IMR-90 (cell line): ENCODE measurements at regions not wholly inside any gene's neighbourhood (a gene's known extent, or its start where the extent isn't known, plus 50 kb on each side); places are given as distances from the start of the nearest gene placed in this dataset.

ENCODE experiments used
- ATAC-seq: fragments of 200-7000 bp; cut with Tn5 transposase; 2 replicates; pipeline ENCODE4 v1.9.1; 2020; ENCODE audit warnings: low read depth, mild to moderate bottlenecking, moderate library complexity
- BruUV-seq: library from RNA; stranded (reverse); fragments of 400-500 nt; replicated peaks from 2 replicates; lab custom pipeline; 2021; lab: Mats Ljungman, UMichigan
- CTCF ChIA-PET: fragments of 300-600 bp; formaldehyde crosslinking; extraction: SDS; loops from one replicate; lab custom pipeline; 2021; ENCODE audit warnings: antibody characterized with exemption; lab: Yijun Ruan, JAX
- POLR2A ChIA-PET: fragments of 300-600 bp; sonication (Branson Sonifier 250); formaldehyde crosslinking; loops from one replicate; lab custom pipeline; 2022; ENCODE audit warnings: antibody characterized with exemption; ENCODE audit not compliant: unreplicated experiment; lab: Charles Lee
- DNase-seq: peaks from one replicate; pipeline ENCODE4 v3.0.0; 2013
- H2AFZ ChIP-seq: replicated peaks from 2 replicates; pipeline ENCODE3; 2013; ENCODE audit warnings: low read length, mild to moderate bottlenecking; ENCODE audit not compliant: poor library complexity
- H2AK5ac ChIP-seq: 2 replicates; pipeline ENCODE4 v1.6.1; 2013; ENCODE audit warnings: low read depth, low read length, inconsistent platforms
- H2AK9ac ChIP-seq: replicated peaks from 2 replicates; pipeline ENCODE3; 2013; ENCODE audit warnings: mild to moderate bottlenecking, low read depth, low read length, moderate library complexity; ENCODE audit not compliant: poor library complexity
- H2BK120ac ChIP-seq: 2 replicates; pipeline ENCODE4 v1.6.1; 2013; ENCODE audit warnings: low read depth, low read length, inconsistent platforms
- H2BK15ac ChIP-seq: 3 replicates; pipeline ENCODE4 v1.6.1; 2013; ENCODE audit warnings: low read depth, low read length, inconsistent platforms
- H2BK20ac ChIP-seq: 2 replicates; pipeline ENCODE4 v1.6.1; 2013; ENCODE audit warnings: low read depth, mild to moderate bottlenecking, inconsistent platforms, low read length, moderate library complexity
- H2BK5ac ChIP-seq: 2 replicates; pipeline ENCODE4 v1.6.1; 2013; ENCODE audit warnings: mild to moderate bottlenecking, low read depth, low read length, inconsistent platforms; ENCODE audit not compliant: poor library complexity, severe bottlenecking
- H3K14ac ChIP-seq: replicated peaks from 2 replicates; pipeline ENCODE4 v1.6.1; 2013; ENCODE audit warnings: low read depth, low read length, inconsistent platforms
- H3K18ac ChIP-seq: 2 replicates; pipeline ENCODE4 v1.6.1; 2013; ENCODE audit warnings: low read depth, low read length, control low read depth
- H3K23ac ChIP-seq: 2 replicates; pipeline ENCODE4 v1.6.1; 2013; ENCODE audit warnings: low read depth, low read length, inconsistent platforms
- H3K27ac ChIP-seq: 2 replicates; pipeline ENCODE4 v1.5.1; 2013; ENCODE audit warnings: mild to moderate bottlenecking, control low read depth, low read length; ENCODE audit not compliant: insufficient read depth
- H3K27me3 ChIP-seq: 2 replicates; pipeline ENCODE4 v1.6.1; 2013; ENCODE audit warnings: low read length; ENCODE audit not compliant: control insufficient read depth, insufficient read depth
- H3K36me3 ChIP-seq: 2 replicates; pipeline ENCODE4 v1.6.1; 2013; ENCODE audit warnings: low read length, mixed read lengths; ENCODE audit not compliant: control insufficient read depth, insufficient read depth
- H3K4ac ChIP-seq: 2 replicates; pipeline ENCODE4 v1.6.1; 2013; ENCODE audit warnings: low read depth, low read length, inconsistent platforms
- H3K4me1 ChIP-seq: 2 replicates; pipeline ENCODE4 v1.6.1; 2013; ENCODE audit warnings: low read length, mixed read lengths; ENCODE audit not compliant: control insufficient read depth, insufficient read depth
- H3K4me2 ChIP-seq: 2 replicates; pipeline ENCODE4 v1.6.1; 2013; ENCODE audit warnings: low read depth, mild to moderate bottlenecking, control low read depth, low read length, moderate library complexity
- H3K4me3 ChIP-seq: 2 replicates; pipeline ENCODE4 v1.5.1; 2013; ENCODE audit warnings: low read depth, mild to moderate bottlenecking, control low read depth, low read length, moderate library complexity; ENCODE audit not compliant: insufficient read depth
- H3K56ac ChIP-seq: 2 replicates; pipeline ENCODE4 v1.6.1; 2013; ENCODE audit warnings: low read length, inconsistent platforms; ENCODE audit not compliant: insufficient read depth; ENCODE audit errors: extremely low read depth
- H3K79me1 ChIP-seq, 2 experiments: 2 replicates each; pipeline ENCODE4 v1.6.1; 2013; ENCODE audit warnings: low read length in 2 of 2, inconsistent platforms in 1 of 2, low read depth in 1 of 2
- H3K9ac ChIP-seq: 2 replicates; pipeline ENCODE4 v1.6.1; 2013; ENCODE audit warnings: low read depth, low read length, control low read depth
- H3K9me1 ChIP-seq: 2 replicates; pipeline ENCODE4 v1.6.1; 2013; ENCODE audit warnings: low read length, inconsistent platforms; ENCODE audit not compliant: insufficient read depth
- H3K9me3 ChIP-seq: 2 replicates; pipeline ENCODE4 v1.6.1; 2013; ENCODE audit warnings: low read length; ENCODE audit not compliant: control insufficient read depth, insufficient read depth
- H4K20me1 ChIP-seq: 2 replicates; pipeline ENCODE4 v1.6.1; 2013; ENCODE audit warnings: low read length, inconsistent platforms; ENCODE audit not compliant: insufficient read depth
- H4K5ac ChIP-seq: 2 replicates; pipeline ENCODE4 v1.6.1; 2013; ENCODE audit warnings: mild to moderate bottlenecking, low read depth, low read length, control low read depth
- H4K8ac ChIP-seq, 2 experiments: 2 replicates each; pipeline ENCODE4 v1.6.1; 2013; ENCODE audit warnings: low read depth in 2 of 2, low read length in 2 of 2, control low read depth in 1 of 2, inconsistent platforms in 1 of 2
- H4K91ac ChIP-seq: 2 replicates; pipeline ENCODE4 v1.6.1; 2013; ENCODE audit warnings: low read depth, low read length, inconsistent platforms; ENCODE audit not compliant: insufficient read depth
- BHLHE40 ChIP-seq: fragments of 150-350 bp; IDR thresholded peaks from 2 replicates; pipeline ENCODE4 v1.6.1; 2016; ENCODE audit warnings: mild to moderate bottlenecking, low read depth, low read length
- CEBPB ChIP-seq: IDR thresholded peaks from 2 replicates; pipeline ENCODE4 v1.6.1; 2012; ENCODE audit warnings: low read depth, low read length, improper control_type of control experiment
- CHD1 ChIP-seq: IDR thresholded peaks from 2 replicates; pipeline ENCODE4 v1.6.1; 2012; ENCODE audit warnings: low read depth, low read length, improper control_type of control experiment
- FOS ChIP-seq: fragments of 150-350 bp; IDR thresholded peaks from 2 replicates; pipeline ENCODE4 v1.6.1; 2016; ENCODE audit warnings: low read depth, low read length
- MAFK ChIP-seq: IDR thresholded peaks from 2 replicates; pipeline ENCODE4 v1.6.1; 2012; ENCODE audit warnings: low read depth, low read length, improper control_type of control experiment
- MAZ ChIP-seq: IDR thresholded peaks from 2 replicates; pipeline ENCODE4 v1.6.1; 2012; ENCODE audit warnings: low read depth, mild to moderate bottlenecking, low read length, improper control_type of control experiment, moderate library complexity, borderline replicate concordance
- MXI1 ChIP-seq: IDR thresholded peaks from 2 replicates; pipeline ENCODE4 v1.6.1; 2012; ENCODE audit warnings: low read depth, mild to moderate bottlenecking, low read length, moderate library complexity, borderline replicate concordance
- NFE2L2 ChIP-seq: fragments of 150-350 bp; IDR thresholded peaks from 2 replicates; pipeline ENCODE4 v1.6.1; 2016; ENCODE audit warnings: low read depth, mild to moderate bottlenecking, low read length
- POLR2A ChIP-seq: IDR thresholded peaks from 2 replicates; pipeline ENCODE4 v1.6.1; 2012; ENCODE audit warnings: mild to moderate bottlenecking, low read depth, low read length
- RAD21 ChIP-seq: IDR thresholded peaks from 2 replicates; pipeline ENCODE4 v1.6.1; 2012; ENCODE audit warnings: low read length, improper control_type of control experiment
- RCOR1 ChIP-seq: IDR thresholded peaks from 2 replicates; pipeline ENCODE4 v1.6.1; 2012; ENCODE audit warnings: mild to moderate bottlenecking, low read length, improper control_type of control experiment; ENCODE audit not compliant: insufficient replicate concordance
- RFX5 ChIP-seq: IDR thresholded peaks from 2 replicates; pipeline ENCODE4 v1.8.0; 2012; ENCODE audit warnings: low read depth, mild to moderate bottlenecking, low read length, moderate library complexity
- SMC3 ChIP-seq: fragments of 150-350 bp; IDR thresholded peaks from 2 replicates; pipeline ENCODE4 v1.6.1; 2016; ENCODE audit warnings: low read depth, mild to moderate bottlenecking, antibody characterized with exemption, low read length, moderate library complexity
- WGBS, 2 experiments: methylation state at CpG; one replicate each; pipeline versions ENCODE4 v1.1.5 to v1.1.7; 2013; ENCODE audit warnings: missing lambda C conversion rate in 2 of 2; ENCODE audit not compliant: insufficient read length in 1 of 2; ENCODE audit errors: extremely low coverage in 2 of 2; 5-methylcytosine and 5-hydroxymethylcytosine counted together
- dilution Hi-C: fragments of 300-500 bp; cut with HindIII; formaldehyde crosslinking; loops from one replicate; pipeline ENCODE4 v1.14.3; 2018; ENCODE audit warnings: low sequenced_read_pairs; ENCODE audit not compliant: unreplicated experiment
- in situ Hi-C: fragments of 300-500 bp; cut with MboI; formaldehyde crosslinking; loops from 3 replicates; pipeline ENCODE4 v1.14.3; 2019; ENCODE audit warnings: low sequenced_read_pairs, inconsistent platforms, mixed read lengths
- intact Hi-C: fragments of 100-400 bp; cut with micrococcal nuclease; formaldehyde crosslinking; loops from 2 replicates; pipeline ENCODE4 v1.10.0; 2022
- TF ChIP-seq, protein P1 (sequence below): fragments of 150-350 bp; IDR thresholded peaks from 2 replicates; pipeline ENCODE4 v1.6.1; 2016; ENCODE audit warnings: low read depth, mild to moderate bottlenecking, low read length, moderate library complexity, borderline replicate concordance
- TF ChIP-seq, protein P2 (sequence below): fragments of 150-350 bp; IDR thresholded peaks from 2 replicates; pipeline ENCODE4 v1.6.1; 2017; ENCODE audit warnings: mild to moderate bottlenecking, antibody characterized with exemption, low read length, low read depth

DNA sequence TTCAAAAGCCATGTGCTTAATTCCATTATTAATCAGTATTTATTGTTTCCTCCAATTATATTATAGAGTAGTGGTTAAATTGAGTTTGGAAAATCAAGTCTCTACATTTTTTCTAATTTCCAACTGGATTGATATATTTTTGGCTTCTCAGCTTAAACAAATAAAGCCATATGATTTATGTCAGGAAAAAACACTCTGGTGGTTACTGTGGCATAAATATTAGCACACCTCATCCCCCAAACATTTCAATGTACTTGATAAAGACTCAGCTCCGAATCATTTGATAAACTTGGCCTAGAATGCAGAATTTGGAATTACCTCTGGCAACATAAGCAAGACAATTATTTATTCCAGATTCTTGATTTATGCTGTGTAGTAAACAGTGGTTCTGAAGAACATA lies 2313.8 kb downstream of the ARAP2 start:
- H2BK20ac ChIP-seq: no peak overlapping the region
- H4K91ac ChIP-seq: no peak overlapping the region
- H4K5ac ChIP-seq: no peak overlapping the region
- no peak overlapping the region for H3K27ac ChIP-seq
- ChIA-PET POLR2A (no interaction called here), CTCF (interaction anchor here (1.2 kb wide), 1 partner anchor 11 kb away, joined by 3 read pairs; no protein-coding TSS in a partner anchor)
- H3K56ac ChIP-seq: no peak overlapping the region
- no peaks in the 10 kb centered on the region for H3K36me3 ChIP-seq
- no peak overlapping the region for H3K14ac ChIP-seq
- no peaks in the 10 kb centered on the region for H3K9me1 ChIP-seq
- intact Hi-C loops (no loop called here), in situ Hi-C loops (no loop called here), dilution Hi-C loops (no loop called here)
- no peak for ATAC-seq
- no peaks in the 10 kb centered on the region for H4K20me1 ChIP-seq
- no peaks in the 10 kb centered on the region for H3K27me3 ChIP-seq
- H3K23ac ChIP-seq: no peak overlapping the region
- no peak overlapping the region for H3K18ac ChIP-seq
- no peaks in the 10 kb centered on the region for H3K79me1 ChIP-seq
- H2BK5ac ChIP-seq: no peak overlapping the region
- H2AK5ac ChIP-seq: no peak overlapping the region
- H2AK9ac ChIP-seq: no peak overlapping the region
- H3K9me3 ChIP-seq: no peaks in the 10 kb centered on the region
- H2BK15ac ChIP-seq: no peak overlapping the region
- H3K4me3 ChIP-seq: no peak overlapping the region
- H3K4me1 ChIP-seq: no peaks in the 10 kb centered on the region
- no CpG with 5 or more reads among the region's 1 CpG for WGBS, 2 experiments
- BruUV-seq: no TSS peak
- TF ChIP-seq, protein P1, sequence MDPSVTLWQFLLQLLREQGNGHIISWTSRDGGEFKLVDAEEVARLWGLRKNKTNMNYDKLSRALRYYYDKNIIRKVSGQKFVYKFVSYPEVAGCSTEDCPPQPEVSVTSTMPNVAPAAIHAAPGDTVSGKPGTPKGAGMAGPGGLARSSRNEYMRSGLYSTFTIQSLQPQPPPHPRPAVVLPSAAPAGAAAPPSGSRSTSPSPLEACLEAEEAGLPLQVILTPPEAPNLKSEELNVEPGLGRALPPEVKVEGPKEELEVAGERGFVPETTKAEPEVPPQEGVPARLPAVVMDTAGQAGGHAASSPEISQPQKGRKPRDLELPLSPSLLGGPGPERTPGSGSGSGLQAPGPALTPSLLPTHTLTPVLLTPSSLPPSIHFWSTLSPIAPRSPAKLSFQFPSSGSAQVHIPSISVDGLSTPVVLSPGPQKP: no peak
- TF ChIP-seq RCOR1 (no peak), RFX5 (no peak), MAFK (no peak), SMC3 (no peak), MXI1 (no peak), FOS (no peak), RAD21 (no peak), CEBPB (no peak), POLR2A (no peak), BHLHE40 (no peak), MAZ (no peak), NFE2L2 (no peak), CHD1 (no peak)
- TF ChIP-seq, protein P2, sequence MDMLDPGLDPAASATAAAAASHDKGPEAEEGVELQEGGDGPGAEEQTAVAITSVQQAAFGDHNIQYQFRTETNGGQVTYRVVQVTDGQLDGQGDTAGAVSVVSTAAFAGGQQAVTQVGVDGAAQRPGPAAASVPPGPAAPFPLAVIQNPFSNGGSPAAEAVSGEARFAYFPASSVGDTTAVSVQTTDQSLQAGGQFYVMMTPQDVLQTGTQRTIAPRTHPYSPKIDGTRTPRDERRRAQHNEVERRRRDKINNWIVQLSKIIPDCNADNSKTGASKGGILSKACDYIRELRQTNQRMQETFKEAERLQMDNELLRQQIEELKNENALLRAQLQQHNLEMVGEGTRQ: no peak
- H2BK120ac ChIP-seq: no peak overlapping the region
- H3K9ac ChIP-seq: no peak overlapping the region
- no peak overlapping the region for H3K4me2 ChIP-seq
- no peak overlapping the region for H3K4ac ChIP-seq
- no peak overlapping the region for H4K8ac ChIP-seq
- no peak for DNase-seq
- no peak overlapping the region for H2AFZ ChIP-seq
